Adrenal gland (tissue), 9 donors: ENCODE measurements at regions not wholly inside any gene's neighbourhood (a gene's known extent, or its start where the extent isn't known, plus 50 kb on each side); places are given as distances from the start of the nearest gene placed in this dataset.

Experiments
- DNase-seq, 7 donors: peaks; one replicate each; pipeline ENCODE4 v3.0.0-alpha.2; 2019 to 2020
- H3K27ac ChIP-seq, 5 donors: fragments of 200-600 bp; sonication (generic) in 4 of 5; 1 replicate in 3 of 5; 2 replicates in 2 of 5; pipeline versions ENCODE4 v1.5.1 to v1.8.0; 2016 to 2020; ENCODE audit warnings: mild to moderate bottlenecking in 1 of 5
- H3K27me3 ChIP-seq: fragments of 200-600 bp; 2 replicates; pipeline ENCODE4 v1.8.0; 2021
- H3K36me3 ChIP-seq, 2 donors: fragments of 200-600 bp; replicated peaks in 1 of 2; 1 replicate in 1 of 2; 2 replicates in 1 of 2; pipeline versions ENCODE4 v1.5.1 to v1.8.0; 2018 to 2022
- H3K4me1 ChIP-seq, 2 donors: fragments of 200-600 bp; replicated peaks in 1 of 2; 1 replicate in 1 of 2; 2 replicates in 1 of 2; pipeline versions ENCODE4 v1.5.1 to v1.8.0; 2018 to 2021
- H3K4me3 ChIP-seq, 4 donors: fragments of 200-600 bp; sonication (generic) in 3 of 4; one replicate each; pipeline ENCODE4 v1.5.1; 2016 to 2018
- H3K9me3 ChIP-seq, 3 donors: fragments of 200-600 bp; sonication (generic) in 1 of 3; replicated peaks in 1 of 3; 1 replicate in 2 of 3; 2 replicates in 1 of 3; pipeline versions ENCODE4 v1.5.1 to v1.8.0; 2016 to 2021
- CTCF ChIP-seq, 6 experiments: fragments of 450-650 bp in 4 of 6; fragments of 200-600 bp in 2 of 6; sonication (generic) in 1 of 6; IDR thresholded peaks; 1 replicate in 5 of 6; 2 replicates in 1 of 6; pipeline versions ENCODE4 v1.5.1 to v1.8.0; 2016 to 2021; ENCODE audit warnings: antibody characterized with exemption in 6 of 6, mild to moderate bottlenecking in 2 of 6, moderate library complexity in 1 of 6
- POLR2A ChIP-seq, 2 donors: fragments of 450-650 bp; IDR thresholded peaks; one replicate each; pipeline ENCODE4 v1.6.1; 2017; ENCODE audit warnings: antibody characterized with exemption in 2 of 2, mild to moderate bottlenecking in 2 of 2, moderate library complexity in 1 of 2
- WGBS, 4 donors: extraction: QIAGEN DNeasy Blood & Tissue Kit in 2 of 4; methylation state at CpG; one replicate each; pipeline versions ENCODE4 v1.1.5 to v1.1.7; 2013 to 2017; 5-methylcytosine and 5-hydroxymethylcytosine counted together
- intact Hi-C, 2 donors: fragments of 100-400 bp; cut with DNase I; formaldehyde crosslinking; loops; one replicate each; pipeline versions ENCODE4 v1.14.1 to v1.15.0; 2022 to 2023
- donor health status: healthy with polysubstance abuse.
- donor health status: Bipolar disorder and iron deficiency.
- donor health status: DM: yes; HTN: yes; CAD: no.
- donor health status: DM: no; HTN: no; CAD: no.
- donor health status: DM: no; HTN: no; CAD: no.

GRCh38 chr20:52799130-52799529, 173.0 kb upstream of the TSHZ2 start:
- intact Hi-C loops: no loop called here

GRCh38 chr20:52798124-52798523, 174.0 kb upstream of the TSHZ2 start:
- no peaks in the 10 kb centered on the region for H3K36me3 ChIP-seq
- no peaks in the 10 kb centered on the region for H3K9me3 ChIP-seq
- H3K4me3 ChIP-seq: no peak overlapping the region
- H3K4me1 ChIP-seq: peaks cover 0 to 15% of the 10 kb centered on the region in 2 donors
- DNase-seq: no peak
- no peaks in the 10 kb centered on the region for H3K27me3 ChIP-seq
- no peak for TF ChIP-seq POLR2A (IDR thresholded peaks at IDR 0.05)
- TF ChIP-seq CTCF (IDR thresholded peaks at IDR 0.05): no peak
- WGBS, 4 donors: 87 to 100% (median 96%) methylated on average over 1 of the region's 1 CpG
- intact Hi-C loops: no loop called here
- no peak overlapping the region for H3K27ac ChIP-seq

More at GRCh38 chr20:52799130-52799529, 173.0 kb upstream of the TSHZ2 start:
- Histone ChIP-seq H3K4me3 (no peak overlapping the region), H3K9me3 (no peaks in the 10 kb centered on the region), H3K27ac (no peak overlapping the region), H3K27me3 (no peaks in the 10 kb centered on the region), H3K4me1 (peaks cover 0 to 16% of the 10 kb centered on the region in 2 donors), H3K36me3 (no peaks in the 10 kb centered on the region)
- WGBS, 4 donors: 86 to 100% (median 92%) methylated on average over 2 of the region's 2 CpGs
- no peak for DNase-seq
- TF ChIP-seq POLR2A (IDR thresholded peaks at IDR 0.05): no peak
- TF ChIP-seq CTCF (IDR thresholded peaks at IDR 0.05): peak in 1 of 6 experiments; percentile 14

- intact Hi-C loops: no loop called here
- no peak for DNase-seq
- Histone ChIP-seq H3K4me3 (no peak overlapping the region), H3K4me1 (no peaks in the 10 kb centered on the region), H3K27ac (no peak overlapping the region), H3K9me3 (no peaks in the 10 kb centered on the region), H3K27me3 (no peaks in the 10 kb centered on the region), H3K36me3 (no peaks in the 10 kb centered on the region)
- TF ChIP-seq CTCF (IDR thresholded peaks at IDR 0.05) (no peak), POLR2A (IDR thresholded peaks at IDR 0.05) (no peak)
Observed at GRCh38 chr20:52794853-52795252, 177.3 kb upstream of the TSHZ2 start.

GRCh38 chr20:52793339-52793963, 178.7 kb upstream of the TSHZ2 start:
- intact Hi-C loops: no loop called here
- Histone ChIP-seq H3K4me3 (no peak overlapping the region), H3K9me3 (no peaks in the 10 kb centered on the region), H3K4me1 (no peaks in the 10 kb centered on the region), H3K27me3 (no peaks in the 10 kb centered on the region), H3K27ac (no peak overlapping the region), H3K36me3 (no peaks in the 10 kb centered on the region)
- DNase-seq: no peak
- WGBS, 4 donors: 83 to 90% (median 86%) methylated on average over 7 of the region's 7 CpGs
- TF ChIP-seq POLR2A (IDR thresholded peaks at IDR 0.05) (no peak), CTCF (IDR thresholded peaks at IDR 0.05) (no peak)
